Breast epithelium (tissue), 4 donors: ENCODE measurements at regions not wholly inside any gene's neighbourhood (a gene's known extent, or its start where the extent isn't known, plus 50 kb on each side); places are given as distances from the start of the nearest gene placed in this dataset.

Experiments used
- DNase-seq, 2 donors: peaks; one replicate each; pipeline ENCODE4 v3.0.0-alpha.2; 2019; ENCODE audit warnings: low spot score in 2 of 2
- H3K27ac ChIP-seq, 2 donors: fragments of 200-600 bp; sonication (generic) in 1 of 2; one replicate each; pipeline ENCODE4 v1.5.1; 2016 to 2019; ENCODE audit warnings: mild to moderate bottlenecking in 1 of 2
- H3K27me3 ChIP-seq, 2 donors: fragments of 200-600 bp; sonication (generic) in 1 of 2; one replicate each; pipeline versions ENCODE4 v1.5.1 to v1.6.0; 2017 to 2019; ENCODE audit warnings: control low read depth in 1 of 2, mild to moderate bottlenecking in 1 of 2
- H3K36me3 ChIP-seq: fragments of 200-600 bp; one replicate; pipeline ENCODE4 v1.5.1; 2019
- H3K4me1 ChIP-seq, 2 donors: fragments of 200-600 bp; sonication (generic); one replicate each; pipeline ENCODE4 v1.5.1; 2016 to 2019; ENCODE audit warnings: control low read depth in 1 of 2
- H3K4me3 ChIP-seq, 3 donors: fragments of 200-600 bp; sonication (generic); 1 replicate in 2 of 3; 2 replicates in 1 of 3; pipeline ENCODE4 v1.5.1; 2016 to 2019; ENCODE audit warnings: mild to moderate bottlenecking in 3 of 3, moderate library complexity in 2 of 3
- H3K9me3 ChIP-seq, 2 donors: fragments of 200-600 bp; sonication (generic) in 1 of 2; one replicate each; pipeline ENCODE4 v1.5.1; 2016 to 2019; ENCODE audit warnings: control low read depth in 1 of 2
- POLR2A ChIP-seq: fragments of 450-650 bp; IDR thresholded peaks from one replicate; pipeline ENCODE4 v1.6.1; 2016; ENCODE audit warnings: antibody characterized with exemption, mild to moderate bottlenecking, moderate library complexity
- POLR2AphosphoS5 ChIP-seq, 3 donors: sonication (generic); formaldehyde crosslinking; IDR thresholded peaks; one replicate each; pipeline ENCODE4 v1.6.1; 2017; ENCODE audit warnings: antibody characterized with exemption in 3 of 3
- intact Hi-C: fragments of 100-400 bp; cut with DNase I; formaldehyde crosslinking; loops from one replicate; pipeline ENCODE4 v1.15.1; 2023; ENCODE audit warnings: low total_unique reads
- TF ChIP-seq, protein P1 (sequence below), 3 donors: fragments of 450-650 bp; IDR thresholded peaks; one replicate each; pipeline ENCODE4 v1.5.1; 2016 to 2017; ENCODE audit warnings: antibody characterized with exemption in 3 of 3, mild to moderate bottlenecking in 3 of 3, moderate library complexity in 3 of 3

DNA sequence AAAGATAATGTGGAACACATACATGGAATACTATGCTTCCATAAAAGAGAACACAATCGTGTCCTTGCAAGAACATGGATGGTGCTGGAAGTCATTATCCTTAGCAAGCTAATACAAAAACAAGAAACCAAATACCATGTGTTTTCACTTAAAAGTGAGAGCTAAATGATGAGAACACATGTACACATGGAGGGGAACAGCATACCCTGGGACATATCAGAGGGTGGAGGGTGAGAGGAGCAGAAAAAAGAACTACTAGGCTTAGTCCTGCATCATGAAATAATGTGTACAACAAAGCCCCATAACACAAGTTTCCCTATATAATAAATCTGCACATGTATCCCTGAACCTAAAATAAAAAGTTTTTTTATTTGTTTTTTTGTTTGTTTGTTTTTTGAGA, 855.5 kb upstream of the NUDT12 start:
- Histone ChIP-seq H3K4me1 (no peaks in the 10 kb centered on the region), H3K4me3 (no peak overlapping the region), H3K9me3 (no peaks in the 10 kb centered on the region), H3K27ac (no peak overlapping the region), H3K27me3 (no peaks in the 10 kb centered on the region), H3K36me3 (no peaks in the 10 kb centered on the region)
- TF ChIP-seq POLR2A (no peak), POLR2AphosphoS5 (IDR thresholded peaks at IDR 0.05) (no peak)
- TF ChIP-seq, protein P1, sequence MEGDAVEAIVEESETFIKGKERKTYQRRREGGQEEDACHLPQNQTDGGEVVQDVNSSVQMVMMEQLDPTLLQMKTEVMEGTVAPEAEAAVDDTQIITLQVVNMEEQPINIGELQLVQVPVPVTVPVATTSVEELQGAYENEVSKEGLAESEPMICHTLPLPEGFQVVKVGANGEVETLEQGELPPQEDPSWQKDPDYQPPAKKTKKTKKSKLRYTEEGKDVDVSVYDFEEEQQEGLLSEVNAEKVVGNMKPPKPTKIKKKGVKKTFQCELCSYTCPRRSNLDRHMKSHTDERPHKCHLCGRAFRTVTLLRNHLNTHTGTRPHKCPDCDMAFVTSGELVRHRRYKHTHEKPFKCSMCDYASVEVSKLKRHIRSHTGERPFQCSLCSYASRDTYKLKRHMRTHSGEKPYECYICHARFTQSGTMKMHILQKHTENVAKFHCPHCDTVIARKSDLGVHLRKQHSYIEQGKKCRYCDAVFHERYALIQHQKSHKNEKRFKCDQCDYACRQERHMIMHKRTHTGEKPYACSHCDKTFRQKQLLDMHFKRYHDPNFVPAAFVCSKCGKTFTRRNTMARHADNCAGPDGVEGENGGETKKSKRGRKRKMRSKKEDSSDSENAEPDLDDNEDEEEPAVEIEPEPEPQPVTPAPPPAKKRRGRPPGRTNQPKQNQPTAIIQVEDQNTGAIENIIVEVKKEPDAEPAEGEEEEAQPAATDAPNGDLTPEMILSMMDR (IDR thresholded peaks at IDR 0.05): no peak
- intact Hi-C loops: no loop called here
- no peak for DNase-seq

DNA sequence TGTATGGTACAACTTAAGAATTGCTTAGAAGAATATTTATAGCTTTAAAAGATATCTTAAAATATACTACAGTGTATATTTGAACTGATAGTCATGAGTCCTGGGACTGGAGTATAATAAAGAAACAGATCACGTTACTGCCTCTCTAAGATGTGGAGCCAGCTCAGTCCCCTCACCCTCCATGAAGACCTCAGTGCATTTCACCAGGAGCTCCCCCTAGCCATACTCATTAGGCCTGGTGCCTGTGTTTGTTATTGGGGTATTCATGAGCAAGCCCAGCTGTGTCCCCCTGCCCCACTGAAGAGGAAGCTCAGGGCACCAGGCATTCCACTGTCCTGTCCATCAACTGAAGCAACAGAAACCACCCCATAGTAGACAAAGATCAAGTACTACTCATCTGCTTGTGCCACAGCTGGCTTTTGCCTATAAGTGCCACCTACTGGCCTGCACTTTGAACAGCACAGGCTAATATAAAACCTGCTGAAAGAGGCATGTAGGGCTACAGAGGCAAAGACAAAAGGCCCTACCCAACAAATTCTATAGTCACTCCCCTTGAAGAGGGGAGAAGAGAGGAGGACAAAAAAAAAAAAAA, 850.2 kb upstream of the NUDT12 start:
- TF ChIP-seq POLR2AphosphoS5 (IDR thresholded peaks at IDR 0.05) (no peak), POLR2A (no peak)
- TF ChIP-seq, protein P1 (IDR thresholded peaks at IDR 0.05): no peak
- Histone ChIP-seq H3K9me3 (no peaks in the 10 kb centered on the region), H3K36me3 (no peaks in the 10 kb centered on the region), H3K4me3 (no peak overlapping the region), H3K27me3 (no peaks in the 10 kb centered on the region), H3K4me1 (no peaks in the 10 kb centered on the region), H3K27ac (no peak overlapping the region)
- intact Hi-C loops: no loop called here
- no peak for DNase-seq

DNA sequence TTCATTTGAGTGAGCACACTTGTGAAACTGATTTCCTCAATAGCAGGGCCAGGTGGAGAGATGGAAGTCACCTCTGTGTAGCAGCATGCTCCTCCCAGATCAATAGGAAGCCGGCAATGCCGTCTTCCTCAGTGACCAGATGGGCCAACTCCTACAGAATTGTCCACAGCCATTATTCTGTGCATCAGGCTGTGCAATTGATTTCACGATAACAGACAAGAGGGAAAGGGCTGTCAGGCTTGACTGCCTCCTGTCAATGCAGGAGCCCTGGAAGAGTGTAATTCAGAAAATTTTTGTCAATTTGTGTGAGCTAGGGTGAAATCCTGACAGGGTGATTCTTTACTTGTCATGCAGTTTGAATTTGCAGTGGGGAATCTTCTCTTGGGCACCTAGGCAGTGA, 838.4 kb upstream of the NUDT12 start:
- Histone ChIP-seq H3K36me3 (no peaks in the 10 kb centered on the region), H3K27ac (no peak overlapping the region), H3K9me3 (no peaks in the 10 kb centered on the region), H3K27me3 (no peaks in the 10 kb centered on the region), H3K4me3 (no peak overlapping the region), H3K4me1 (no peaks in the 10 kb centered on the region)
- no peak for TF ChIP-seq POLR2A
- TF ChIP-seq POLR2AphosphoS5 (IDR thresholded peaks at IDR 0.05): no peak
- TF ChIP-seq, protein P1 (IDR thresholded peaks at IDR 0.05): no peak
- DNase-seq: no peak
- intact Hi-C loops: no loop called here

DNA sequence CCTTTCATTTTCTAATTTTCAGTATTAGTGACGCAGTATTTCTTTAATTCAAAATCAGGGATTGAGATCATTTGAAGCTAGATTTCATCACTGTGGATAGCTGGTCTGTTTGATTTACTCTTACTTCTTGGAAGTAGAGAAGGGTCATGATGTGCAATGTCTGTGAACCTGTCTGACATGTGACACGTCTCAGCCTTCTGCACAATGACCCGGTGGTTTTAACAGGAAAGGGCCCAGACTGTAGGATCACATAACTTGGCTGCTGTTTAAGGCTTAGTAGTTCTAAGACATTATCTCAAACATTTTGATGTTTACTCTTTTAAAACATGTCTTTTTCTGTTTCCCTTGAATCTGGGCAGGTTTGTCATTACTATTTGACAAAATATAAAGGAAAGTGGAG, 823.3 kb upstream of the NUDT12 start:
- no peak for DNase-seq
- intact Hi-C loops: no loop called here

DNA sequence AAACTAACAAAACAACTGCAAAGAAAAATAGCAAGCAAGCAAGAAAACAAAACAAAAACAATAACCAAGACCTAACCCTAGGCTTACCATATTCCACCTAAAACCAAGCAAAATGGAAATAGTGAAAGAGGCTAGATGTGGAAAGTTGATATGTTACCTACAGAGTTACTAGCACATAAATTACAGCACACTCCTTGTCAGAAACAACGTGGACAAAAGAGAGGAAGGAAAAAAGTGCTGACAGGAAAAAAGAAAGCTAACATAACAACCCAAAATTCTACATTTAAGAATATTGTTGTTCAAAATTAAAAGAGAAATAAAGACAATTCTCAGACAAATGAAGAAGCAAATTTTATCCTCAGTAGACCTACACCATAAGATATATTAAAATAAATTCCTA, 812.8 kb upstream of the NUDT12 start:
- Histone ChIP-seq H3K27me3 (no peaks in the 10 kb centered on the region), H3K36me3 (no peaks in the 10 kb centered on the region), H3K4me1 (no peaks in the 10 kb centered on the region), H3K27ac (no peak overlapping the region), H3K4me3 (no peak overlapping the region), H3K9me3 (no peaks in the 10 kb centered on the region)
- TF ChIP-seq, protein P1 (IDR thresholded peaks at IDR 0.05): no peak
- TF ChIP-seq POLR2AphosphoS5 (IDR thresholded peaks at IDR 0.05): no peak
- no peak for TF ChIP-seq POLR2A
- intact Hi-C loops: no loop called here
- no peak for DNase-seq

More for the DNA sequence above, 823.3 kb upstream of the NUDT12 start:
- TF ChIP-seq, protein P1 (IDR thresholded peaks at IDR 0.05): no peak
- TF ChIP-seq POLR2AphosphoS5 (IDR thresholded peaks at IDR 0.05): no peak
- H3K27me3 ChIP-seq: no peaks in the 10 kb centered on the region
- no peak overlapping the region for H3K4me3 ChIP-seq
- no peaks in the 10 kb centered on the region for H3K9me3 ChIP-seq
- H3K36me3 ChIP-seq: no peaks in the 10 kb centered on the region
- H3K27ac ChIP-seq: no peak overlapping the region
- no peaks in the 10 kb centered on the region for H3K4me1 ChIP-seq
